Gastrocnemius medialis (tissue), 4 donors: ENCODE measurements at regions not wholly inside any gene's neighbourhood (a gene's known extent, or its start where the extent isn't known, plus 50 kb on each side); places are given as distances from the start of the nearest gene placed in this dataset.

ENCODE experiments used
- CTCF ChIP-seq, 5 experiments: fragments of 450-650 bp in 3 of 5; fragments of 200-600 bp in 2 of 5; sonication (generic) in 2 of 5; IDR thresholded peaks in 4 of 5; conservative IDR thresholded peaks in 1 of 5; 1 replicate in 4 of 5; 2 replicates in 1 of 5; pipeline ENCODE4 v1.5.1; 2016 to 2019; ENCODE audit warnings: antibody characterized with exemption in 5 of 5, mild to moderate bottlenecking in 3 of 5, moderate library complexity in 3 of 5
- POLR2A ChIP-seq, 2 donors: fragments of 450-650 bp; IDR thresholded peaks; one replicate each; pipeline ENCODE4 v1.6.1; 2017; ENCODE audit warnings: antibody characterized with exemption in 2 of 2, mild to moderate bottlenecking in 2 of 2, moderate library complexity in 2 of 2

GRCh38 chr1:209276321-209276720, 307.2 kb upstream of the CAMK1G start:
- no peak for TF ChIP-seq CTCF (IDR thresholded peaks at IDR 0.05 in 4 of 5, conservative IDR thresholded peaks at IDR 0.05 in 1 of 5)
- TF ChIP-seq POLR2A (IDR thresholded peaks at IDR 0.05) = no peak
